SK-N-DZ (cell line): ENCODE measurements at regions not wholly inside any gene's neighbourhood (a gene's known extent, or its start where the extent isn't known, plus 50 kb on each side); places are given as distances from the start of the nearest gene placed in this dataset.
"Not testable (repeated sequence)": the region's sequence is repeated elsewhere in the genome, so short reads cannot be mapped to it uniquely, and the experiment has no call there.

Source experiments
- DNase-seq: peaks from one replicate; pipeline ENCODE4 v3.0.0-alpha.2; 2015; ENCODE audit warnings: low spot score

- no peak for DNase-seq
These were observed 169.0 kb upstream of the GRK3 start for GRCh38 chr22:25395468-25395867.

GRCh38 chr22:25395915-25396314, 168.6 kb upstream of the GRK3 start:
- no peak for DNase-seq

DNA sequence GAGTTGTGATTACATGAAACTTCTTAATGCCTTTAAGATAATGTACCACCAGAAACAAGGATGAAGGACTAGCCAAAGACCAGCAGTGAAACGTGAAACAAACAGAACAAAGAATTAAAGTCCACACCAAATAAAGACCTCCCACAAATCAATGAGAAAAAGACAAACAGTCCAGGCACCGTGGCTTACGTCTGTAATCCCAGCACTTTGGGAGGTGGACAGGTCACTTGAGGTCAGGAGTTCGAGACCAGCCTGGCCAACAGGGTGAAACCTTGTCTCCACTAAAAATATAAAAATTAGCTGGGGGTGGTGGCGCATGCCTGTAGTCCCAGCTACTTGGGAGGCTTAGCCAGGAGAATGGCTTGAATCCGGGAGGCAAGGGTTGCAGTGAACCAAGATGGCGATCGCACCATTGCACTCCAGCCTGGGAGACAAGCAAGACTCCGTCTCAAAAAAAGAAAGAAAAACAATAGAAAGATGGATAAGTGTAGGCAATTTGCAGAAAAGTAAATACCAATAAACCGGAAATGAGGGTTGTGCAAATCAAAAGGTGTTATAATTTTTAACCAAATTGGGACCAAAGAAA, 167.8 kb upstream of the GRK3 start:
- no peak for DNase-seq

- no peak for DNase-seq
These were observed 166.9 kb upstream of the GRK3 start for GRCh38 chr22:25397616-25398015.

GRCh38 chr22:25398591-25399062, 165.8 kb upstream of the GRK3 start:
- DNase-seq = not testable (repeated sequence)

DNA sequence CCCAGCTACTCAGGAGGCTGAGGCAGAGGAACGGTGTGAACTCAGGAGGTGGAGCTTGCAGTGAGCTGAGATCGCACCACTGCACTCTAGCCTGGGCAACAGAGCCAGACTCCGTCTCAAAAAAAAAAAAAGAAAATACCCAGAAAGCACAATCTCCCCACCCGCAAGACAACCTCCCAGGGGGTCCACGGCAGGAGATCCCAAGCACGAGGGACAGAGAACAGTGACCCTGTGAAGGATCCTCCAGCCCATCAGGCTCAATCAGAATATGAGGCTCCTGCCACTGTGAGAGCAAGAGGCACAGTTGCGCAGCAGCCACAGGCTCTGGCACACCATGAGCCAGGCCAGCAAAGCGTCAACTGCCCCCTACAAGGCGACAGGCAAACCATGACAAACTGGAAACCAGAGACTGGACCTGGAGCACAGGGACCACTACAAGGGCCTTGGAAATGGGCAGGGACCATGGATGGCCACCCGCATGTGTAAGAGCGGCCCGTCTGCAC, 164.8 kb upstream of the GRK3 start:
- no peak for DNase-seq

GRCh38 chr22:25402160-25402500, 162.3 kb upstream of the GRK3 start:
- no peak for DNase-seq

GRCh38 chr22:25402501-25403283, 161.8 kb upstream of the GRK3 start:
- no peak for DNase-seq

DNA sequence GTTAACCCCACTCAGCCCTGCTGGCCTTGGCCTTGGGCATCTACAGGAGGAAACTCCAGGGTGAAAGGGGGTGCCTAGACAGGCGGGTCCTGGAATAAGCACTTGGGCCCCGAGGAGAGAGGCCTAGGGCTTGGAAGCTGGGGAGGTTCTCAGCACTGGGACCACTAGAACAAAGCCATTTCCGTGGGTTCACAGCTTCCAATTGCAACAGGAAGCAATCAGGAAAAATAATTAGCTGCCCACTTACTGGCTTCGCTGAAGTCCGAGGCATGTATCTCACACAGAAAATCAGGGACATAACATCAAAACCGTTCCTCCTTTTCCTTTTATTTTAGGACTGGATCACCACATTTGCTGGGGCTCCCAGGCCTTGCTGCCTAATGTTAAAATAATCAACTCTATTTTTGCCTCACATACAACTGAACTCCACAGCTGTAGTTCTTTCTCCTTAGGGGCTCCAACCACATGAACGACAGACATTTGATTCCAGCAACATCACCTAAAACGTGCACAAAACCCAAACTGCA, 161.1 kb upstream of the GRK3 start:
- DNase-seq = no peak

DNA sequence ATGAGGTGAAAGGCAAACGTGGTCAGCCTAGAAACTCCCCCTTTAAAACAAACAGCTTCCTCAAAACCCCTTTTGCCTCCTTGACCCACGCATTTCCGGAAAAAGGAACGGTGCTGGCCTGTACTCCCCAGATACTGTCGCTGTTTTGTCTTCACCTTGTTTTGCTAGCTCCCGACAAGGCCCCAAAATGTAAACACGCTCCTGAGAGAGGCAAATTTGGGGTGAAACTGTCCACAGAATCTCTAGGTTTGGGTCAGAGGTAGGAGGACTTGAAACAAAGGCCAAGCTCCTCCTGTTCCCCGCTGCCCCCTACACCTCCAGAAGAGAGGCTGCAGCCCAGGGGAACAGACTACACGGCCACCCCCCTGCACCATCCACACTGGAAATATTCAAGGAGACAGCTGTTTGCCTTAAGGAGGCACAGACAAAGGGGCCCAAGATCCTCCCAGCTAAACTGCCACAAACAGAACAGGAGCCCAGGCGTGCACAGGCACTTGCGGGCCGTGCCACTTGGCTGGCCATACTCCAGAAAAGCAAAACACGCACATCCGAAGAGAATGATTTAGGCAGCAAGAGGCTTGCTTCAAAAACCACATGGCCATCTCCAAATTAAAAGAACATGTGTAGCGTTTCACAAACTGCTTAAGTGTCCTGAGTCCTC, 160.5 kb upstream of the GRK3 start:
- DNase-seq = peak; percentile 46

DNA sequence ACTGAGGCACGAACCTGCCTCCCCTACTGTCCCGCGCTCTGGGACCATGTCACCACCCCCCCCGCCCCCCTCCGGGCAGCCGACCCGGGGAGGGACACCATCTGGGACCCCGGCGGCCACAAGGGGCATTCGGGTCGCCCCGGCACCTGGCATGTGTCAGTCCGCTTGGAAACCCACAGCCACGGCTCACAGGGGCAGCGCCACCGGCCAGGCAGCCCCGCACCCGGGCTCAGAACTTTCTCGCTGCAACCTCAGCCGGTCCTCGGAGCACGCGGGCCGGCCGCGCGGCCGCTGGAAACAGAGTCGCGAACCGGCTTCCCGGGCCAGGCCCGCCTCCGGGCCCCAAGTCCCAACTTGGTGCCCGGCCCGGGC, 159.9 kb upstream of the GRK3 start:
- DNase-seq = no peak

DNA sequence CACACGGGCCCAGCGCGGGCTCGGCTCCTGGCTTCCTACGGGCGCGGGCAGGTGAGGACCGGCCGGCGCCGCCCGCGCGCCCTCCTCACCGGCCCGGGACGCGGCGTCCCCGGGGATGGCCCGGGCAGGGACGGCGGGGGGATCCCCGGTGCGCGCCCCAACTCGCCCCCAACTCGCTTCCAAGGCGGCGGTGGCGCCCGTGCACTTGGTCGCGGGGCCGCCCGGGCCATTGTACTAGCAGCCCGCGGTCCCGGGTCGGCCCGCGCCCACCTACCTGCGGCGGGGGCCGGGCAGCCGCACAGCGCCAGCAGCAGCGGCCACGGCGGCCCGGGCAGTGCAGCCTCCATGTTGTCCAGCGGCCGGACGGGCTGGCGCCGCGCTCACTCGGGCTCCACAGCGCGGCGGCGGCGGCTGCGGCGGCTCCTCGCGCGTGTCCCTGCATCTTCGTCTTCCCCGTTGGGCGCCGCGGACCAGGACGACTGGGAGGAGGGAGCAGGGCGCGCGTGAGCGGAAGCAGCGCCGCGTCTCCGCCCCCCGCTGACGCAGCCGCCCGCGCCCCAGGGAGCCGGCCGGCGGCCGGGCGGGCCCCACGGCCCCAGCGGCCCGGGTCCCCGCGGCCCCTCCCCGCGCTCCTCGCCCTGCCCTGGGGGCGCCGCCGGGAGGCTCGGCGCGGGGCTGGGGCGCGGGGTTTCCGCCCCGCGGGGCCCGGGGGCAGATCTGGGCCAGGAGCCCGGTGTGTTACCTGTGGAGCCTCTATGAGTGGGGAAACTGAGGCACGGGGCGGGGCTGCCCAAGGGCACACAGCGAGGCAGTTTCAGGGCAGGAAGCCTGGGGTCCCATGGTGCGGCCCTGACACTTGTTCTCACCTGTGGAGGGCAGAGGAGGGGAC, 159.3 kb upstream of the GRK3 start:
- DNase-seq = peak; percentile 43

DNA sequence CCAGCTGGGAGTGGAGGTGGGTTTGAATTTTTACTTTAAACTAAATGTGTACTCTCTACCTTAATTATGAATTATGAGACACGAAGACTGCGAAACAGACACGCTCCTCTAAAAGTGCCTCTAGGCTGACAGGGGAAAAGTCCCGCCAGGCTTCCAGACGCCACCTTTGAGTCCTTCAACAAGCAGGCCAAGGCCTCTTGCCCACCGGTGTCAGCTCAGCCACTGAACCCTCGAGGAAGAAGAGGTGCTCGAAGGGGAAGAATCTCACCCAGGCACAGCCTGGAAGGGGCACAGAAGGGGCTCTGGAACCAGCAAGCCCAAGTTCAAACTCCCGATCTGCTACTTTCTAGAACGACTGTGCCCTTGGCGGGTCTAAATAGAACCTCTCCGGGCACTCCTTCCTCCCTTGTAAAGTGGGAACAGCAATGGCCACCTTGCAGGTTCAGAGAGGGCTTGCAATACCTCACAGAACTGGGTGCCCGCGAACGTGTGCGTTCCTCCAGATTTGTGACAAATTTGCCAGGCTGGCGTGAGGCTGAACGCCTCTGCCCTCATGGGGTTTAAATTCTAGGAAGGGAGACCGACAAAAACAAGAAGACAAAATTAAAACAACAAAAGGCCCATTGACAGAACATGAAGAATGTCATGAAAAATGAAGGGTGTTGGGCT, 158.5 kb upstream of the GRK3 start:
- DNase-seq = no peak

GRCh38 chr22:25406510-25407210, 157.8 kb upstream of the GRK3 start:
- DNase-seq = no peak

- DNase-seq = no peak
These were observed 157.1 kb upstream of the GRK3 start for GRCh38 chr22:25407226-25407858.

DNA sequence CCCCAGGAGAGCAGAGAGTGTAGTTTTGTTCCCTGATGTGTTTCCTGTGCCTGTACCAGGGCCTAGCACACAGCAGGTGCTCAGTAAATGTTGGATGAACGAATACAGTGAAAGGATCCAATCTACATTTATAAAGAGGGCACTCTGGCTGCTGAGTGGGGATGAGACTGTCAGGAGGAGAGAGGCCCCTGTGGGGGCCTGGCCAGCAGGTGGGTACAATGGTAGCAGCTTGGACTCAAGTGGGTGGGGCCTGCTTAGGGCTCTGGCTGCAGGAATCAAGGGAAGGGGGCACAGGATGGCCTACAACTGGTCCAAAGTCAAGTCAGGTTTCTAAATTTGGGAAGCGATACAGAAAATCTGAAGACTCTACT, 156.6 kb upstream of the GRK3 start:
- DNase-seq = no peak

GRCh38 chr22:25409240-25409639, 155.2 kb upstream of the GRK3 start:
- no peak for DNase-seq

GRCh38 chr22:25410849-25411248, 153.6 kb upstream of the GRK3 start:
- DNase-seq = no peak

GRCh38 chr22:25413620-25414019, 150.9 kb upstream of the GRK3 start:
- no peak for DNase-seq

DNA sequence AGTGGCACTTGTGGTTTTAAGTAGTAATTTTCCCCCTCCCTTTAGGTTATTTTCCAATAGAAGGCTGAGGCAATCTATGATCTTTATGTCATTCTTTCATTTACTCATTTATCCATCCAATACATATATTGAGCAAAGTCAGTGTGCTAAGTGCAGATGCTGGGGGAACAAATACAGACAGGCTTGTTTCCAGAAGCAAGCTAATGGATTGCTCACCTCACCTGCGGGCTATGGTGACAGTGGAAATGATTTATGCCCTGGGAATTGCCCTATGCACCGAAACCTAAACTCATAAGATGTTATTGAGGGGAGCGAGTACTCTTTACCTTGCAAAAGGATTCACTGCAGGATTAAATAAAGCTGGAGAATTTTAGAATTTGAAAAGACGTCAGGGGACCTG, 148.7 kb upstream of the GRK3 start:
- DNase-seq = not testable (repeated sequence)
